Putamen (tissue), 1 donor: ENCODE measurements at regions not wholly inside any gene's neighbourhood (a gene's known extent, or its start where the extent isn't known, plus 50 kb on each side); places are given as distances from the start of the nearest gene placed in this dataset.
"Not testable (repeated sequence)": the region's sequence is repeated elsewhere in the genome, so short reads cannot be mapped to it uniquely, and the experiment has no call there.

Experiments used
- DNase-seq: peaks from one replicate; pipeline ENCODE4 v3.0.0-alpha.2; 2016; ENCODE audit warnings: low spot score

GRCh38 chr10:33007731-33008381 is 49.8 kb upstream of the ITGB1 start:
- DNase-seq = not testable (repeated sequence)
